Dedifferentiated amniotic fluid mesenchymal stem cell (primary cell): ENCODE measurements at regions not wholly inside any gene's neighbourhood (a gene's known extent, or its start where the extent isn't known, plus 50 kb on each side); places are given as distances from the start of the nearest gene placed in this dataset.
A peak's percentile ranks its signal among the peaks of the same experiment; 100 is the strongest.

Experiments
- DNase-seq: peaks from one replicate; pipeline ENCODE4 v3.0.0-alpha.2; 2016; ENCODE audit errors: extremely low spot score

DNA sequence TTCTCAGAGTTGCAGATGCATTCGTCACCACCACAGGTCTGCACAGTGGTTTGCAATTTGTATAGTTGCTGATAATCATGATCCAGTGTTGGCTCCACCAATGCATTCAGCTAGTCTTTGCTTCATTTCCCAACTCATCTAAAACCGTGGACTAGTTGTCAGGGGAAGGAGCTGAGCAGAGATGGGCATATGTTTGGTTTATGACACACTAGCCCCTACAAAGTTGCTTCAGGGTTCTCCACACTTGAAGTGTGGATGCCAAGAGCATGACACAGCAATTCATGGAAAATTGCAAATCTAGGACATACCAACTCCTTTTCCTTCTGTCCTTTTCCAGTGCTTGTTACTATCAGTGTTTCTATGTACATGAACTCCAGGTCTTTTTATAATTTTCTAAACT is 168.0 kb downstream of the TNFSF13B start:
- DNase-seq: peak; percentile 25

DNA sequence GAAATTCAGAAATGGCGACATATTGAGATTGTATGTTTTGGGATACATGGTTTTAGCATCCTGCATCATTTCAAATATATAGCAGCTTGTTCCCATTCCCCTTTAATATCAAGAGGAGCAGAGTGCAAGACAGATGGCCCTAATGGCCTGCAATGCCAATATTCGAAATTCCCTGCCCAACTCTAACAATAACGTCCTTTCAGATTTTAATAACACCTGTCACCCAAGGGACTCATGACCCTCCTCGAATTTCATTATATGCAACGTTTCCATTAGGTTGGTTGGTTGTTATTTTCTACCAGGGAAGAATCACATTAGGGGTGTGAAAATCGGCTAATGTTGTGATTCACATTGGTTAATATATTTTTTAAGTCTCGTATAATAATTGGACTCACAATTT is 170.0 kb downstream of the TNFSF13B start:
- DNase-seq: no peak

- DNase-seq: no peak
These were observed 174.9 kb downstream of the TNFSF13B start for GRCh38 chr13:108444448-108444847.

GRCh38 chr13:108448891-108449290 is 179.4 kb downstream of the TNFSF13B start:
- DNase-seq: no peak

DNA sequence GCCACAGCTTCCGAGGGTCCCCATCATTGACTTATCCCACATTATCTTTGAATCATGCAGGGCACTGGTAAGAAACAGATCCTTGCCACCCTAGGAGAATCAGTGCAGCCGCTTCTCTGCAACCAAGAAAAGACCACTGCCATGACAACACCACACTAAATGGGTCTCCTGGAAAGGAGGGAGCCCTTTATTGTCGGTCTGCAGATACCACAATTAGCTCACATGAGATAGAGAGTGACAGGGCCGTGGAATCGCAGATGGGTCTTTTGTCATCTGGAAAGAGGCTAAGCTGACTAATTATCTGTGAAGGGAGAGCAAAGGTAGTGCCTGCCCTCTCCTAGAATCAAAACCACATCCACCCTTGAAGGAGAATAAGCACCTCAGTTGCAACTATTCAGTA is 178.3 kb upstream of the MYO16 start:
- no peak for DNase-seq

DNA sequence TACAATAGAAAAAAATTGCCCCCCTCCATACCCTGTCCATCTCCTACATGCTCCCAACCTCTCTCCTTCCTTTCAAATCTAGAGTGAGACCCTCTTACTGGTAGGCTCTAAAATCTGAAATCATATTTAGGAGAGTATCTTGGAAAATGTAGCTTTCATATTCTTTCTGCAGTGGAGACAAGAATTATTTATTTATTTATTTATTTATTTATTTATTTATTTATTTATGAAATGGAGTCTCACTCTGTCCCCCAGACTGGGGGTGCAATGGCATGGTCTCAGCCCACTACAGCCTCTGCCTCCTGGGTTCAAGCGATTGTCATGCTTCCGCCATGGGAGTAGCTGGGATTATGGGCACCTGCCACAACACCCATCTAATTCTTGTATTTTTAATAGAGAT is 174.1 kb upstream of the MYO16 start:
- no peak for DNase-seq

DNA sequence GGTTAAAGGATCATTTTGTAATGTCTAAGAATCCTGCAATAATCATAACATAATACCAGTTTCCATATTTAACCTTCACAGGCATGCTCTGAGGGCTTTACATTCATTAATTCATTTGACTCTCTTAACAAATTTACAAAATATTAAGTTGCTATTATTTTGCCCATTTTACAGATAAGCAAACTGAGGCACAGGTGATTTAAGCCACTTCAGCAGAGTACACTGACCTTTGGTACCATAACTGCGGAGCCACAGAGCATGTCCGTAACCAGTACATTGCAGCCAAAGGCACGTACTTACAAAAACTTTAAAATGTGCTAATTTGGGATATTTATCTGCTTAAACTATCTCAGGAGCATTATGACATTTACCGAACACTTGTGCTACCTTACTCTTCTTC is 169.4 kb upstream of the MYO16 start:
- no peak for DNase-seq

DNA sequence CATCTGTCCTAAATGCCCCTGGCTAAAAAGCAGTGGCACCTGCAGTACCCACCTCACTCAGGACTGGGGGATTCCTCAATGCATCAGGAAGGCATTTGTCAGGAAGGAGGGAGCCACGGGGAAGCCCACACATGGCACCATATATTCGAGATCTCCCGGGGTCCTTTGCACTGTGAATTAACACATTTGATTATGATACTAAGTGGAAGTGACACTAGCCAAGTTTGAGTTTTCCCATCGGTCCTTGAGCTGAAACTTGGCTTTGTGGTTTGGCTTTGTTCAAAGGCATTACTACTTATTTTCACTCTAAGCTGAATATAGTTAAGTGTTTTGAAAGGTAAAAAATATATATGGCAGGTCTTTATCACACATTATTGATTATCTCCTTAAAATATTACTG is 168.7 kb upstream of the MYO16 start:
- no peak for DNase-seq

DNA sequence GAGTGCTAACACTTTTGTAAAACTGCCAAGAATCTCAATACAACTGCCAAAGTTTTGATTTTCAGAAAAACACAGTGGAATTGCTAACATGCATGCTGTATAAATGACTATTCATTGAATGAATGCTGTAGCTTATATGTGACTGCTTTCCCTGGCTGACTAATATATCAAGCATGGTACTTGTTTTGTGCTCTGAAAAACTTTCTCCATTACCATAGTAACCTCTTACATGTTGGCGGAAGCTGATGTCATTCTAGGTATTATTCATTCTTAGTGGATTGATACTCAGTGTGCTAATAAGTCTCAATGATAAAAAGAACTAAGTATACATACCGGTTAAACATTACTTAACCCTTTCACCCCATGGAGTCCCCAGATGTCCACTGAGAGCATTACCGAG is 166.1 kb upstream of the MYO16 start:
- peak; percentile 90 for DNase-seq

- no peak for DNase-seq
These were observed 158.5 kb upstream of the MYO16 start for GRCh38 chr13:108470921-108471320.

GRCh38 chr13:108475181-108475580 is 154.2 kb upstream of the MYO16 start:
- DNase-seq: no peak

GRCh38 chr13:108477376-108477775 is 152.0 kb upstream of the MYO16 start:
- DNase-seq: no peak

DNA sequence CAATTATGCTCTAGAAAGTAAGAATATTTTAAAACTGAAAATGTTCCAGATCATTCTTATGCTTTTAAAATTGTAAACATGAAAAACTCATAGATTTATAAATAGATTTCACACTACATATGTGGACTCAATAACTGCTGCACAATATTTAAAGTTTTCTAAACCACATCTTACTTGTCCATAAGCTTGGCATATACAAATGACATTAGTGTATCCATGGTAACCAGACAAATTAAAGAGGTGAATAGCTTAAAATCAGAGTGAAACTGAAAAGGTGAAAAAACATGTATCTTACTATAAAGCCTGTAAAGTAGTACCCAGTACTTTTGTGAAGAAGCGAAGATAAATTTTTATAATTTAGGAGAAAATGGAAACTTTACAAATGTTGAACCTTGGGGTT is 151.2 kb upstream of the MYO16 start:
- no peak for DNase-seq

DNA sequence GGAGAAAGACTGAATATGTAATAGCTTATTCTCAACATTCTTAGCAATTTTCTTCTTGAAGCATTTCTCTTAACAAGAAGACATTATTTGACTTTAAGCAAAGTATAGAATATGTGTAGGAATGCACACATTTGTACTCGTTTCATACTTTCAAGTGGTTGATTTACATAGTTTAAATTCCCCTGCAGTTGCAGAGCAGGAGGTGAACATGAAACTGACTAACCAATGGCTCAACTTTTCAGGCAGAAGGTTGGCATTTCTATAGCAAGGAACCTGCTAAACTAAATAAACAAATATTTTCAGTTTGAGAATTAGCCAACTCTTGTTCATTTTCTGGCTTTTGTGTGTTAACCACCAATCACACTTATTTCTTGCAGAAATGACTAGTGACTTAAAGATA is 145.4 kb upstream of the MYO16 start:
- no peak for DNase-seq

GRCh38 chr13:108486096-108486495 is 143.3 kb upstream of the MYO16 start:
- DNase-seq: no peak

DNA sequence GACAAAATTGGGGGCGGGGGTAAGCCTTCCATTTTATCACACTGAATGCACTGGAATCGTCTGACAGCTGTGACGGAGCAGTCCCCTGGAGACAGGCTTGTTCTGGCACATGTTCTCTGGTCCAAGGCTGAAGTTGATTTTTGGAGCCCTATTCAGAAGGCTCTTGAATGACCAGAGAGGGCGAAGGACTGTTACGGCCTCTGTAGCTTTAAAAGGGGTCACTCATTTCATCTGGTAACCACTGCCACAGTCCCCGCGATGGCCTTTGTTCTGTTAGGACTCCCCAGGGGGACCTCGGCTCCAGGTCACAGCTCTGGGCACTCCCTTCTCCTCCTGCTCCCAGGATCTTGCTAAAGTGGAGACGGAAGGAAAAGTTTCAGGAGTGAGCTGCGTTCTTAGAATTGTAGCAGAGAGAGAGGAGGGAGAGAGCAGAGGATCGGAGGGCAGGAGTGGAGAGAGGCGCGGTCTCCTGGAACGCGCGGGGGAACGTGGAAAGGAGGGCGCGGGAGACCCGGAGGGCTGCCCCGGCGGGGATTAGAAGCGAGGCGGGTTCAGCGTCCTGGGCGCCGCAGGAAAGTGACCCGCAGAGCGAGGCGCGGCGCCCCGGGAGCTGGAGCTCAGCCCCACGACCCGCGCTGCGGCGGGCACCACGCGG is 134.3 kb upstream of the MYO16 start:
- no peak for DNase-seq

DNA sequence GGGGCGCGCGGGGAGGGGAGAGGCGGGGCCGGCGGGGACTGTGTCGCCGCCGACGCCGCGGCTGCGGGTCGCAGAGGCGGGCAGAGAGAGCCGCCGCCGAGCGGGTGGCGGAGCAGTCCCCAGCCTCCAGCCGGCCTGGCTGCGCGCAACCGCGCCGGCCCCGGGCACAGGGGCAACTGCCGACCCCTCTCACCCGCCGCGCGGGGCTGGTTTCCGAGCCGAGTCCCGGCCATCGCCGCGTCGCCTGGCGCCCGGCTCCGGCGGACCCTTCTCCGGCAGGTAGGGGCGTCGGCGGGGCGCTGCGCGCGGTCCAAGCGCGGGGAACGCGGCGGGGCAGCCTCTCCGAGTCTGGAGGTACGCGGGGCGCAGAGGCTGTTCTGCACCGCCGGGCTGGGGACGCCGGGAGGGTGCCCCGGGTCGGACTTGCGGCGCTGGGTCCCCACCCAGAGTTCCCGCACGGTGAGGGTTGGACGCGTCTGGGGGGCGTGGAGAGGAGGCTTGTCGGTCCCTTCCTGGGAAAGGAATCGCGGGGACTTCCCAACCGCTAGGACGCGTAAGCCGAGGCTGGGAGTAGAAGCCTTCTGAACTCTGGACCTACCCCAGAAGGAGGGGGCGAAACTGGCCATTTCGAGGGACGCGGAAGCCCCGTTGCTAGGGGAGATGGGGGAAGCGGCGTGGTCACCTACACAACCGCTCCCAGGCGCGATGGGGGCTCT is 133.6 kb upstream of the MYO16 start:
- DNase-seq: no peak

- no peak for DNase-seq
These were observed 132.8 kb upstream of the MYO16 start for GRCh38 chr13:108496362-108497210.

- DNase-seq: no peak
These were observed 128.7 kb upstream of the MYO16 start for GRCh38 chr13:108500711-108501110.

DNA sequence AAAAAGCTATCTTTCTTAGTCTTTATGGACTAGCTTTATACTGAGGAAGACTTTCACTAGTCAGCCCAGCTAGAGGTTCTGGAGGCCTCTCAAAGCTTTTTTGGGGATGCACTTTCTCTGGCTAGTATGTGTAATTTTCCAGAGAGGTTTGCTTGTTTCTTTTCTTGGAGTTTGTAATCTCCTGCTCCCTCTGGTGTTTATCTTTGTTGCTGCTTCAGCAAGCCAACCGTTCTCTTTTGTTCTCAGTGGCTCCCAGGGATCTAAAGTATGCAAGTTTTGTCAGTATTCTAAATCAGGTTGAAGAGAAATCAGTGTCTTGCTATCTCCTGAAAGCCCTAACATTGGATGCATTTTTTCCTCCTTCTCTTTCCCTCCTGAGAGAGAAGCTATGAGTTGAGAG is 121.1 kb upstream of the MYO16 start:
- DNase-seq: peak; percentile 39

DNA sequence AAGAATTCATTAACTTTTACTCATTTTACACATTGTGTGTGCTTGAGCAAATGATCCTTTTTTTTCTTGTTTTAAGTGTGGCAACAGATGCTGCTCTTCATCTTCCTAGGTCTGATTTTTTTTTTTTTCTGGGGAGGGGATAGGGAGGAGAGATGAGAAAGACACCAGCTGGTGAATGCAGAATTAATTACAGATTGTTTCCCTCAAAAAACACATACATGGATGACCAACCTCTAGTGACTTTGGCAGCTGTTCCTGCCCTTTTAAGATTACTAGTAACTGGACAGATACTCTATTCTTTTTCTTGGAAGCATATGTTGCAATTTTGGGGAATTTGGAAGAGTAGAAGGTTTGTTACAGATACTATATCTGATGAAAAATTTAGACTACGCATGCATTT is 103.6 kb upstream of the MYO16 start:
- DNase-seq: no peak

GRCh38 chr13:108526286-108526685 is 103.1 kb upstream of the MYO16 start:
- no peak for DNase-seq

DNA sequence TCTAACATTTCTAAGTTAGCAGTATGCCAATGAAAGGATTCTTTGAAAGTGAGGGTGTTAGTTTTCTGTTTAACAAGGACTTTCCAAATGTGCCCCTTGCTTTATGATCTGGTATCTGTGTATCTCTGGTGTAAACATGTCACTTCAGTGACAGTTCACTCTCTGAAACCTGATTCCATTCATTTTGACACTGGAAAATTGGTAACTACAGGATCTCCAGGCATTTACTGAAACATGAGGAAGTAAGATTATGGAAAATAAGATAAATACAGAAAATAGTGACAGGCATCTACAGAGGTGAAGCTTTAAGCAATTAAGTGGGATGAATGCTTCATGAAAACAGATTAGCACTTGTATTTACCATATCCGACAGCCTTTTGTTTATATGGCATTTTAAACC is 101.6 kb upstream of the MYO16 start:
- no peak for DNase-seq
